ENCODE measurements at regions not wholly inside any gene's neighbourhood (a gene's known extent, or its start where the extent isn't known, plus 50 kb on each side); places are given as distances from the start of the nearest gene placed in this dataset.

DNA sequence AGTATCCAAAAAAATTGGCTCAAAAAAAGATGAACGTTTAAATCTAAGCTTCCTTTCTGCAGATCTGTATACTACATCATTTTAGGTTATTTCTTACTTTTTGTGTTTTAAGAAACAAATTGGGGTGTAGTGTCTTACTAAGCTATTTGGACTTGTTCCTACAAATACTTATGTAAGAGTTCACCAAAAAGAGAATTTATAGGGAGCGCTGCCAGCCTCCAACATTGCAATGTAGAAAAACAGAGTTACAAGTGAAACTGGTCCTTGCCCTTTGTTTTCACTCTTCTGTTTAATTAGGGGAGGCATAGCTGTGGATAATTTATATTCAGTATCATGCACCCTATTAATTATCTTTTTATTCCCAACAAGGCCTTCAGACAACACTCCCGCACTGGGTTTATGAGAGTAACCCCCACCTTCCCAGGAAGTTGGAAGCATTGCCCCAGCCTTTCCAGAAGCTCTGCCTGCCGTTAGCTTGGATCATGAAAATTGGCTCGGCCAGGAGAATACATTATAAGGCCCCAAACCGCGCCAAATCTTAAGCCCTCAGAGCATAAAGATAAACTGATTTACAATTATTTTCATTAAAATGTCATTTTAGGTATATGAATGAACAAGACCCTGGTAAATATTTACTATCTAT is 261.8 kb upstream of the KLF6 start:
- POLR2A ChIA-PET, result no interaction called here
- peaks cover 0 to 4% (median 2%) of the 10 kb centered on the region in 4 donors for H3K4me1 Mint-ChIP-seq
- H3K27me3 Mint-ChIP-seq, result peaks cover 0 to 9% (median 0%) of the 10 kb centered on the region in 5 donors
- ATAC-seq (no peak), DNase-seq (no peak)
- H3K27ac Mint-ChIP-seq, result no peak overlapping the region
- H3K9me3 Mint-ChIP-seq, result peaks cover 0 to 18% (median 9%) of the 10 kb centered on the region in 9 donors
- peaks cover 0 to 10% (median 9%) of the 10 kb centered on the region in 3 donors for H3K36me3 Mint-ChIP-seq
- no peak overlapping the region for H3K4me3 Mint-ChIP-seq

DNA sequence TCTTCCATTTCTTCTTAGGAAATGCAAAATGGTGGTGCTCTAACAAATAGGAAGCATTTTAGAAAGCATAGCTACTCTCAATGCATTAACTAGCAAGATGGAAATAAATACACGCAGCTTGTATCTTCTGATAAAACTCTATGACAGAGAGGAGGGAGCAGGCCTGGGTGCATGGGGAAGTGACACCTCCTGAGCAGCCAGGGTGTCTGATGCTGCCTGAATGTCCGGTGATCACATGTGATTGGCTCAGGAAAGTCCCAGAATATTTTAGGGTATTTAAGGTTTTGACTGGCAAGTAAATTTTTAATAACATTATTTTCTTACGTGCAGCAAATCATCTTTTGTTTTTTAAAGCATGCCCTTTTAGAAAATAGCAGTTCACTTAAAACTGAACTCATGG is 261.0 kb upstream of the KLF6 start:
- no peak for ATAC-seq

DNA sequence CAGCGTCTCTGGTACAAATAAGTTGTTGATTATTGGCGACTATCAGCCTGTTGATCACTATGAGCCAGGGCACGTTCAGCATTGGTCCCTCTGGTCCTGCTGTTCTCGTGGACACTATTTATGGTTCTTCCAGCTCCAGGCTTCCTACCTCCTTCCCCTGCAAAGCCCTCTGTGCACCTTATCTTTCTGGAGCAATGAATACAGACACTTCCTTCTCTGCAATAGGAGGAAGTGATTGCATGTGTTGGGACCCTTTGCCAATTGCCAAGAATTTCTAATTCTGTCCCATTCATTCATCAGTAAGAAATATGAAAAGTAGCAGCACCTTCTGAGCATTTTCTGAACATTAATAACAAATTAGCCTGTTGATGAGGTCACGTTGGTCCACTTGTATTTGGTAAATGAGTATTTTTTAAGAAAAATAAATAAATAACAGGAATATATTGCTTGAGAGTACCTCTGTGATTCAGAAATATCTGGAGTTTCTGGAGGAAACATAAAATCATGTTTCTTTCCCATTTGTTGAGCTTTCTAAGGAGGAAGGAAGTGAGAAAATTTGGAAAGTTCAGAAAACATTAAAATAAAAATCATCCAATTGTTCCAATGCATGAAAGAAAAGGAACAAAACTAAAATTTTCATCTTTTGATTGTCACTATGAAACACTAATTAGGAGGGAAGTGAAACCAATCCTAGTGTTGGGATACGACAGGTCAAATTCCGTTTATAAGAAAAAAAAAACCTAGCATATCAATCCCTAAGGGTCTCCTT is 259.1 kb upstream of the KLF6 start:
- Mint-ChIP-seq H3K27me3 (peaks cover 0 to 1% (median 0%) of the 10 kb centered on the region in 5 donors), H3K9me3 (peaks cover 0 to 34% (median 15%) of the 10 kb centered on the region in 9 donors), H3K4me1 (no peaks in the 10 kb centered on the region), H3K4me3 (no peak overlapping the region), H3K27ac (no peak overlapping the region), H3K36me3 (peaks cover 0 to 22% (median 14%) of the 10 kb centered on the region in 3 donors)
- DNase-seq (no peak), ATAC-seq (no peak)
- POLR2A ChIA-PET, result no interaction called here

More for the DNA sequence above, 261.0 kb upstream of the KLF6 start:
- Mint-ChIP-seq H3K4me1 (no peaks in the 10 kb centered on the region), H3K4me3 (no peak overlapping the region), H3K27me3 (peaks cover 0 to 1% (median 0%) of the 10 kb centered on the region in 5 donors), H3K36me3 (peaks cover 0 to 16% (median 13%) of the 10 kb centered on the region in 3 donors), H3K27ac (no peak overlapping the region), H3K9me3 (peaks cover 0 to 26% (median 15%) of the 10 kb centered on the region in 9 donors)
- POLR2A ChIA-PET, result no interaction called here
- DNase-seq, result no peak

DNA sequence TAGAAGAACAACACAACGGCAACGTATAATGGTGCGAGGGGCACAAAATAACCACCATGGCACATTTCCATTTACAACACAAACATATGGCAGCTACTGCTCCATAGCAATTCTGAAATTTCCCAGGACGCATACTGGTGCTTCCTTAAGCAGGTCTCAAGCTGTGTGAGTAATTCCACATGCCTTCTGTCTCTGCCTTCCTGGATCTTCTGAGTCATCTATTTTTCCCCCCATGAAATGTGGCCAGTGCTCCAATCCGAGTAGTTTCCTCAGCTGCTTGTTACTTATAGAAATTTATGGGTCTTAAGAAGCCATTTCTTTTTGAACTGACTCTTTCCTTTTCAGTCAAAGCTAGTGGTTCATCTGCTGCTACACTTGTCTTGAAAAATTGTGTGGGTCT is 256.6 kb upstream of the KLF6 start:
- Mint-ChIP-seq H3K4me3 (no peak overlapping the region), H3K9me3 (peaks cover 0 to 34% (median 15%) of the 10 kb centered on the region in 9 donors), H3K36me3 (peaks cover 0 to 22% (median 14%) of the 10 kb centered on the region in 3 donors), H3K4me1 (no peaks in the 10 kb centered on the region), H3K27me3 (peaks cover 0 to 1% (median 0%) of the 10 kb centered on the region in 5 donors), H3K27ac (no peak overlapping the region)
- DNase-seq, result no peak
- no peak for ATAC-seq
- POLR2A ChIA-PET, result no interaction called here

DNA sequence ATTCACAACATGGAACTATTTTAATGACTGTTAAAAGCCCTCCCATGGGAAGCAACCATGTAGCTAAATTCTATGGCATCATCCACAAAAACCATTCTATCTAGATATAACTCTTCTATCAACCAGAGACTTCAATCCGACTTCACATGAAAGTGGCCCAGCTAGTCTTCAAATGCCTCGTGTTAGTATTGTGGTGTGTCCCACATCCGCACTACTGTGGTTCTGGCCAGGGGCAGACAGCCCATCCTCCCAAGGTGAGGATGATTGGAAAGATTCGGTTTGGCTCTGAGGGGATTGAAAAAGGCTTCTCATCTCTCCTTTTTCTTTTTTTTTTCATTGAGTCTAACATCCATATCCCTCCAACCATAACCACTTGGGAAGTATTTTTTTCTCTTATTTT is 253.0 kb upstream of the KLF6 start:
- Mint-ChIP-seq H3K4me3 (no peak overlapping the region), H3K27ac (no peak overlapping the region), H3K9me3 (peaks cover 0 to 27% (median 15%) of the 10 kb centered on the region in 9 donors), H3K36me3 (peaks cover 0 to 22% (median 14%) of the 10 kb centered on the region in 3 donors), H3K4me1 (peaks cover 9 to 25% (median 15%) of the 10 kb centered on the region in 4 donors), H3K27me3 (no peaks in the 10 kb centered on the region)
- no peak for ATAC-seq
- no peak for DNase-seq
- POLR2A ChIA-PET, result interaction anchor here (1.0 kb wide), 1 partner anchor 253 kb away, joined by 4 read pairs; the partner anchor contains the start of gene KLF6

DNA sequence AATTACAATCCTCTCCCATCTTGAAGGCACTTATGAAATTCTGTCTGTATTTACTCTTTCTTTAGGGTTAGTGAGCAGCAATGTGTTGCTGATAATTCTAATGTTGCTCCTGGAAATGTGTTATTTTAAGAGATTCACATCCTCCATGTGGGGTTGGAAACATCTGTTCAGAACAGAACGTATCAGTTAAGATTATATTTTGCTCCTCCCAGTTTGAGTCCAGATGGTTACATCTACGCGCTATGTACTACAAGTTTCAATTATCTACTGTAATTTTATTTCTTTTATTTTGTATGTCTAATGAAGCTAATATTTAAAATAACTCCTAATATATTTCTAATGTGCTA is 250.6 kb upstream of the KLF6 start:
- POLR2A ChIA-PET, result interaction anchor here (0.8 to 1.2 kb wide), 3 partner anchors 19 to 250 kb away, joined by 3 to 4 read pairs (median 3); partner anchors contain the start of gene KLF6
- no peaks in the 10 kb centered on the region for H3K27me3 Mint-ChIP-seq
- H3K36me3 Mint-ChIP-seq, result peaks cover 0 to 2% (median 0%) of the 10 kb centered on the region in 3 donors
- peak overlapping the region; percentile 67 to 91 (median 84) for H3K4me3 Mint-ChIP-seq
- peak overlapping the region in 9 of 10 donors; percentile 52 to 94 (median 83) for H3K27ac Mint-ChIP-seq
- ATAC-seq (no peak), DNase-seq (no peak)
- peaks cover 9 to 28% (median 15%) of the 10 kb centered on the region in 4 donors for H3K4me1 Mint-ChIP-seq
- H3K9me3 Mint-ChIP-seq, result peaks cover 0 to 3% (median 0%) of the 10 kb centered on the region in 9 donors

DNA sequence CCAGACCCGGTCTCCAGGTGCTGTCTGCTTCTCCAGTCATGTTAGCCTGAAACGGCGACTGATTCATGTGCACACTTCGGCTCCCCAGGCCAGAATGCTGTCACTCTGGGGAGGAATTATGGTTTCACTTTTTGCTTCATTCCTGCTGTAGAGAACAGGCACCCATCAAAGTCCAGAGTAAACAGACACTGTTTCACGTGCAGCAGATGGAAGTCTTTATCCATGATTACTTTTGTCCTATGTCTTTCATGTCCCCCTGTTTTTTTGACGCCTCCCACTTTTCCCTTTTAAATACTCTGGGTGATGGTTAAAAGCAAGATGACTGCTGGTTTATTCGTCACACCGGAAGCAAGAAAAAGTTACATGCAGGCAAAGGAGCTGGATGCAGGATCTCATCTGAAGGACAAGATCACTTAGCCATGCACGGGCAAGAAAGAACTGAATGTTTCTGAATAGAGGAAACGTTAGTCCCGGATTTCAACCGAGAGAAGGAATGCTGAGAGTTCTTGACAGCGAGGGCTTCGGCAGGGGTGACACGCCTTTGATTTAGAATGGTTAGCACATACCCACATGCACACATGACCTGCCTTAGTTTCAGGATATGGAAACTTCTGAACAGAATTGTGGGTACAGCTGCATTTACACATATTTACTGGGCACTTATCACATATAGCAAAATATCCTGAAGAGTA is 250.0 kb upstream of the KLF6 start:
- Mint-ChIP-seq H3K4me1 (peaks cover 9 to 28% (median 15%) of the 10 kb centered on the region in 4 donors), H3K27ac (peak overlapping the region; percentile 52 to 94 (median 80)), H3K9me3 (no peaks in the 10 kb centered on the region), H3K4me3 (peak overlapping the region; percentile 67 to 91 (median 84)), H3K27me3 (no peaks in the 10 kb centered on the region), H3K36me3 (no peaks in the 10 kb centered on the region)
- peak; percentile 82 for ATAC-seq
- DNase-seq, result peak in 3 of 10 donors; percentile 3 to 39 (median 9)
- POLR2A ChIA-PET, result interaction anchor here (0.8 to 1.2 kb wide), 3 partner anchors 19 to 250 kb away, joined by 3 to 4 read pairs (median 3); partner anchors contain the start of gene KLF6

DNA sequence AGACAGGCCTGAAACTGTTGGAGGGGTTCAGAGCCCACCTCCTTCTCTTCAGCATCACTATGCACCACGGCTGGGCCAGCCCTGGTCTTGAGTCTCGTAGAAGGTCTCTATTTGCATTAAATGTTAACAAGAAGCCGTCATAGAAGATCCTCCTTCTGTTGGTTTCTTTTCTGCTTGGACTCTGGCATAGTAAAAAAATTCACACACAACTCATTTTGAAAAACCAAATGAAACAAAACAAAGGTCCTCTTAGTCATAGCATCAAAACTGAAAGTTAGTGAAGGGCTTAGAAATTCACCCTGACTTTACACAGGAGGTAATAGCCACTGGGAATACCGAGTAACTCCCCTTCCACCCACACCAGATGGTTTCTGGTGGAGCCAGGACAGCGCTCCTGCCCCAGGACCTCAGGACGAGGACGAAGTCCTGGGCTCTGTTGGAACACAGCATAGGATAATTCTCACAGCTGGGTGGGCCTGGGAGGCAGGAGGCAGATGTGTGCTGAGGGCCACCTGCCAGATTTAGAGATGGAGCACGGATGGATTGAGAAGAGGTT is 248.4 kb upstream of the KLF6 start:
- Mint-ChIP-seq H3K36me3 (no peaks in the 10 kb centered on the region), H3K27me3 (no peaks in the 10 kb centered on the region), H3K4me3 (peak overlapping the region in 1 of 10 donors; percentile 10), H3K4me1 (peaks cover 9 to 28% (median 15%) of the 10 kb centered on the region in 4 donors), H3K9me3 (no peaks in the 10 kb centered on the region), H3K27ac (peak overlapping the region in 4 of 10 donors; percentile 51 to 71 (median 58))
- ATAC-seq (no peak), DNase-seq (no peak)
- POLR2A ChIA-PET, result no interaction called here

DNA sequence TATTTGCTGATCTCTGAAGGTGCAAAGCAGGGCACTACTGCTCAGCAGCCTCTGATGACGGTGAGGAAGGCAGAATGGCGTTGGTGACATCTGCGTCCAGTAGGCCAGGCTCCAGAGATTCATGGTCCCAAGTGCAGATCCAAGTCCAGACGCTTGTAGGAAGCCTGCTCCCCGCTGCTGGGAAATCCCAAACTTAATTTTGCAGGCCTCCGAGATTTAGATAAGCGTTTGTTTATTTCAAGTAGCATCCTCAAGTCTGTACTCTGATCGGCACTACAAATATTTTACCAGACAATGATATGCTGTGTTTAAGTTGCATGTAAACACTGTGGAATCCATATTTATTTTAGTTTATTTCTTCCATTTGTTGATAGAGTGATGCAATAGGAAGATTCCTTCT is 244.9 kb upstream of the KLF6 start:
- no peak overlapping the region for H3K27ac Mint-ChIP-seq
- no peaks in the 10 kb centered on the region for H3K36me3 Mint-ChIP-seq
- no peak for DNase-seq
- no peaks in the 10 kb centered on the region for H3K27me3 Mint-ChIP-seq
- H3K4me1 Mint-ChIP-seq, result peaks cover 1 to 16% (median 6%) of the 10 kb centered on the region in 4 donors
- no peak overlapping the region for H3K4me3 Mint-ChIP-seq
- ATAC-seq, result no peak
- POLR2A ChIA-PET, result no interaction called here
- no peaks in the 10 kb centered on the region for H3K9me3 Mint-ChIP-seq

DNA sequence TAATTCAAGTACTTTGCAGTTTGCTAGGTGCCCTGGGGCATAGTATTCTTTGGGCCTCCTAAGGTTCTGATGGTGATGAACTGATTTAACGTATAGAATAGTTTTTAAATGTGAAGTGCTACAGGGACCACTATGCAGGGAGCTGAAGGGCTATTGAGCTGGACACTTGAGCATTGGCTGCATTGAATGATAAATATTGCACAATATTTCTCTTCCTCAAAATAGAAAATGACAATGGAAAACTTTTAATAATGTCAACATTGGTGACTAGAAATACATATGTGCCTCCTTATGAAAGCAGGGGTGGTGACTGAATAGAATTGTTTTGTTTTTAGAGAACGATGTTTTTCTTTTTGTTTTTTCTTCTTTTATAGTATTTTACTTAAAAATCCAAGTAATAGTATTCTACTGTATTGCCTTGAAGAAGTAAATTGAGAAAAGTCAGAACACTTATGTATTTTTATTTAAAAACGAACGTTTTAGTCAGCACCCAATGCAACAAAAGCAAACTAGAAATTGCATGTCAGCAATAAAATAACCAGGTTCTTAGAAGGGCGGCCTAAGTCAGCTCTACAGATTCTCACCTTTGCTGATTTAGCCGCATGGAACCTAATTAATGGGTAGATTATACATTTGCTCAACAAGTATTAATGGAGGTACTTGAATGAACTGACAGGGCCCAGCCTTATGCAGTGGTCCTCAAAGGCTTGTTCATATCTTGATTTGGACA is 244.0 kb upstream of the KLF6 start:
- no peak for ATAC-seq
- POLR2A ChIA-PET, result no interaction called here

DNA sequence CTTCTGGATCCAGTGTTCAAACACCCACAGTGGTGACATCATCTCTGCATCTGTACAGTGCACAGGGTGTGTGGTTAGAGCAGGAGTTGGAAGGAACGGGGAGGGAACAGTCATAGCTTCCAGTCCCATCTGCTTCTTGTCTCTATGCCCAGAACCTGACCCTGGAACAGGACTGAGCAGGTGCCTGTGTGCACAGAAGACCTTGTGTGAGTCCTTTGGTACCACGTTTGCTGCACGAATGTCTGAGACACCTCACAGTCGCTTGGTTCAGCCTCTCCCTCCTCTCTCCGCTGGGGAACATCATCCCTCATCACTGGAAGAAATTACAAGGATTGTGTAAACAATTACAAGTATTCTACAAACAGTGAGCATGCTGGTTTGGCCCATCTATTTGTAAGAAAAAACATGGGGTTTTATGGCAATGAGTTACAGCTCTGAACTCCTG is 243.0 kb upstream of the KLF6 start:
- DNase-seq (no peak), ATAC-seq (no peak)
- Mint-ChIP-seq H3K4me3 (no peak overlapping the region), H3K9me3 (no peaks in the 10 kb centered on the region), H3K27ac (no peak overlapping the region), H3K27me3 (no peaks in the 10 kb centered on the region), H3K36me3 (no peaks in the 10 kb centered on the region), H3K4me1 (peaks cover 0 to 3% (median 0%) of the 10 kb centered on the region in 4 donors)
- POLR2A ChIA-PET, result no interaction called here

More for the DNA sequence above, 244.0 kb upstream of the KLF6 start:
- Mint-ChIP-seq H3K27ac (peak overlapping the region in 1 of 10 donors; percentile 3), H3K4me1 (peaks cover 0 to 11% (median under 1%) of the 10 kb centered on the region in 4 donors), H3K9me3 (no peaks in the 10 kb centered on the region), H3K36me3 (no peaks in the 10 kb centered on the region), H3K27me3 (no peaks in the 10 kb centered on the region), H3K4me3 (no peak overlapping the region)
- no peak for DNase-seq

DNA sequence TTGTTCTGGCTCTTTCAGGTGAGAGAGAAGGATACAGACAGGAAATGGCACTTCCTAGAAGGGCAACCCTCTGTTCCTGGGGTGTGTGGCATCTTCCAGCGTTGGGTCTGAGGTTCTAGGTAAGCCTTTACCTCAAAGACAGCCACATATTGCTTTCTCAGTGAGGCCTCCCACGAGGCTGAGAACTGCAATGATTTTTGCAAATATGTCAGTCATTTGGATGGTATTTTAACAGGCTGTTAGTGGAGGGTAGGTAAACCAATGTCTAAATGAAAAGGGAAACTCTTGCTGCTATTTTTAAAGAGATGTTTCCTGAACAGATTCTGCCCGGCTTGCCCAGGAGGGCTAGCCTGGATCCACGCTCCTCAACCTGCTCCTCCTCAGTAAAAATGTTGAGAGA is 240.3 kb upstream of the KLF6 start:
- no peaks in the 10 kb centered on the region for H3K4me1 Mint-ChIP-seq
- peaks cover 0 to 3% (median 0%) of the 10 kb centered on the region in 9 donors for H3K9me3 Mint-ChIP-seq
- POLR2A ChIA-PET, result no interaction called here
- no peak overlapping the region for H3K27ac Mint-ChIP-seq
- H3K27me3 Mint-ChIP-seq, result no peaks in the 10 kb centered on the region
- no peak overlapping the region for H3K4me3 Mint-ChIP-seq
- H3K36me3 Mint-ChIP-seq, result no peaks in the 10 kb centered on the region
- no peak for DNase-seq
- ATAC-seq, result no peak

Data from naive thymus-derived CD8-positive, alpha-beta T cell (primary cell).